ENCODE measurements at regions not wholly inside any gene's neighbourhood (a gene's known extent, or its start where the extent isn't known, plus 50 kb on each side); places are given as distances from the start of the nearest gene placed in this dataset.

DNA sequence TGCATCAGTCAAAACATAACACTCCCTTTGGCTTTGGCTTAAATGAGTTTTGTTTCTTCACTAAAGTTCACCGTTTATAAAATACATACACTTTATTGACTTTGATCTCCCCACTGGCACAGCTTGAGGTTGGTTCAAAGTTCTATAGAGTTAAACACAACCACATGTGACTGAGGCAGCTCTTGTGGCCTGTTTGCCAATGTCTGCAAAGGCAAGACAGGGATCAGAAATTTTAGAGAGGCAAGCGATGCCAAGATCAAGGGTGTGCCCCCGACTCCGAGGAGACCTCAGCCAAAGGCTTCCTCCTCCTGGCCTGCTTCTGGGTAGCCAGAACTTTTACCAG is 129.8 kb upstream of the JCAD start:
- TF ChIP-seq, protein P1, sequence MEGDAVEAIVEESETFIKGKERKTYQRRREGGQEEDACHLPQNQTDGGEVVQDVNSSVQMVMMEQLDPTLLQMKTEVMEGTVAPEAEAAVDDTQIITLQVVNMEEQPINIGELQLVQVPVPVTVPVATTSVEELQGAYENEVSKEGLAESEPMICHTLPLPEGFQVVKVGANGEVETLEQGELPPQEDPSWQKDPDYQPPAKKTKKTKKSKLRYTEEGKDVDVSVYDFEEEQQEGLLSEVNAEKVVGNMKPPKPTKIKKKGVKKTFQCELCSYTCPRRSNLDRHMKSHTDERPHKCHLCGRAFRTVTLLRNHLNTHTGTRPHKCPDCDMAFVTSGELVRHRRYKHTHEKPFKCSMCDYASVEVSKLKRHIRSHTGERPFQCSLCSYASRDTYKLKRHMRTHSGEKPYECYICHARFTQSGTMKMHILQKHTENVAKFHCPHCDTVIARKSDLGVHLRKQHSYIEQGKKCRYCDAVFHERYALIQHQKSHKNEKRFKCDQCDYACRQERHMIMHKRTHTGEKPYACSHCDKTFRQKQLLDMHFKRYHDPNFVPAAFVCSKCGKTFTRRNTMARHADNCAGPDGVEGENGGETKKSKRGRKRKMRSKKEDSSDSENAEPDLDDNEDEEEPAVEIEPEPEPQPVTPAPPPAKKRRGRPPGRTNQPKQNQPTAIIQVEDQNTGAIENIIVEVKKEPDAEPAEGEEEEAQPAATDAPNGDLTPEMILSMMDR (IDR thresholded peaks at IDR 0.05; ENCODE audit: partially characterized antibody, unreplicated experiment) = no peak
- Mint-ChIP-seq H3K4me1 (ENCODE audit: low read depth, unreplicated experiment) (no peaks in the 10 kb centered on the region), H3K27me3 (ENCODE audit: unreplicated experiment) (peaks cover 9% of the 10 kb centered on the region), H3K4me3 (ENCODE audit: unreplicated experiment) (no peak overlapping the region), H3K36me3 (ENCODE audit: unreplicated experiment) (peaks cover 9% of the 10 kb centered on the region), H3K27ac (ENCODE audit: unreplicated experiment) (no peak overlapping the region), H3K9me3 (ENCODE audit: unreplicated experiment) (peaks cover 2% of the 10 kb centered on the region)
- no peak for DNase-seq

DNA sequence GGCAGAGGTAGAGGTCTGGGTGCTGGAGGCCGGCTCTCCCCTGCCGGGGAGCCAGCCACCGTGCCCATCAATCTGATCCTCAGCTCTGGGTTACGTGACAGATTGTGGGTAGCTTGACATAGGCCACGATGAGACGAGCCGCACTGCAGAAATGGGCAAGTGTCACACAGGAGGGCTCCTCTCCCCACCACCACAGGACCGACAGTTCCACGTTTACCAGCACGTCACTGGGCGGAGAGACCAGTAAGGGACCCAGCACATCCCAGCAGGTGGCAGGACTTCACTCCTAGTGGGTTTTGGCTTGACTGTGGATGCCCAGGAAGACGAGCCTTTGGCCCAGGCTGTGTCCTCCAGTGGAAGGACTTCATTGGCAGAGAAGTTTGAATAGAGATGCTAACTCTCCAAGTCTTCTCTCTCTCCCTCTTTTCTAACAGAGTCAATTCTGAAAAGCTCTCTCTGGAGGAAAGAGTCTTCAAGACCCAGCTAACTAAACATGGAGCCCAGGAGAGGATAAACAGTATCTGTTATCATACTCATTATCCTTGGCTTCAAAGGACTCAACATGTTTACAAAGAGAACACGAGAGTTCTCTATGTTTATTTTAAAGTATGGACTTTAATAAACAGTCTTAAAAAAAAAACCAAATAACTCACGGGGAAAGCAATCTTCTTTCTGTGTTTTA is 129.3 kb upstream of the JCAD start:
- TF ChIP-seq, protein P1 (IDR thresholded peaks at IDR 0.05; ENCODE audit: partially characterized antibody, unreplicated experiment) = no peak
- DNase-seq = no peak
- peaks cover 5% of the 10 kb centered on the region for H3K36me3 Mint-ChIP-seq (ENCODE audit: unreplicated experiment)
- H3K9me3 Mint-ChIP-seq (ENCODE audit: unreplicated experiment) = no peaks in the 10 kb centered on the region
- H3K27ac Mint-ChIP-seq (ENCODE audit: unreplicated experiment) = no peak overlapping the region
- no peaks in the 10 kb centered on the region for H3K4me1 Mint-ChIP-seq (ENCODE audit: low read depth, unreplicated experiment)
- no peak overlapping the region for H3K4me3 Mint-ChIP-seq (ENCODE audit: unreplicated experiment)
- peaks cover 9% of the 10 kb centered on the region for H3K27me3 Mint-ChIP-seq (ENCODE audit: unreplicated experiment)

DNA sequence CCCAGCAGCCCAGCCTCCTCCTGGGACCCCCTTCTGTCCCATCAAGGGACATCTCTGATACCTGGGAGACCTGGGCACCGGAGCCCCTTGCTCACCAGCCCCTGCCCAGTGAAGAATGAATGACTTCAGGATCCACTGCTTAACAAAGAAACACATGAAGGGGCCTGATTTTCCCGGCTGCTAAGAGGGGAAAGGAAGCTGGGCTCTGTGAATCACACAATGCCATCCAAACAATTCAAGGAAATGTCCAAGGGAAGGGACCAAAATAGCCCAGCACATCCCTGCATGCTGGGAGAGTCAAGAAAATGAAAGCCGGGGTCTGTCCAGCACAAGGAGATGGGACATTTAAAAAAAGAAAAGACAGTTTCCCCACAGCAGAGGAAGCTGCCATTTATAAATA is 128.7 kb upstream of the JCAD start:
- Mint-ChIP-seq H3K27ac (ENCODE audit: unreplicated experiment) (no peak overlapping the region), H3K9me3 (ENCODE audit: unreplicated experiment) (no peaks in the 10 kb centered on the region), H3K36me3 (ENCODE audit: unreplicated experiment) (peaks cover 5% of the 10 kb centered on the region), H3K4me3 (ENCODE audit: unreplicated experiment) (no peak overlapping the region), H3K4me1 (ENCODE audit: low read depth, unreplicated experiment) (no peaks in the 10 kb centered on the region), H3K27me3 (ENCODE audit: unreplicated experiment) (peaks cover 9% of the 10 kb centered on the region)
- TF ChIP-seq, protein P1 (IDR thresholded peaks at IDR 0.05; ENCODE audit: partially characterized antibody, unreplicated experiment) = no peak
- no peak for DNase-seq

DNA sequence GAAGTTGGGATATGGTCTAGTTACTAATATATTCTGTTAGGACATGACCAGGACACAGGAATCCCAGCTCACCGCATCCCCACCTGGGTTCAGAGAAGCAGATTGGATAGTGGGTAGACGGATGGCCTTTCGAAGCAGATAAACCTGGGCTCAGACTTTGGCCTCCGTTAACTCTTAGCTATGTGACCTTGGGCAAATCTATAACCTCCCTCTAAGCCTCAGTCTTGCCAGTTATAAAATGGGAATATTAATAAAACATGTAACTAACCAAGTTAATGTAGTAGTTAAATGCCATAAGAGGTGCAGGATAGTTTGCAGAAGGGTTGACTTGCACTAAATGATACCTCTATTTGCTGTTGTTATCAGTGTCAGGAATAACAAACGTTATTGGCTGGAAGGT is 127.6 kb upstream of the JCAD start:
- DNase-seq = no peak
- Mint-ChIP-seq H3K27me3 (ENCODE audit: unreplicated experiment) (peaks cover 9% of the 10 kb centered on the region), H3K27ac (ENCODE audit: unreplicated experiment) (no peak overlapping the region), H3K9me3 (ENCODE audit: unreplicated experiment) (no peaks in the 10 kb centered on the region), H3K36me3 (ENCODE audit: unreplicated experiment) (peaks cover 5% of the 10 kb centered on the region), H3K4me1 (ENCODE audit: low read depth, unreplicated experiment) (no peaks in the 10 kb centered on the region), H3K4me3 (ENCODE audit: unreplicated experiment) (no peak overlapping the region)
- TF ChIP-seq, protein P1 (IDR thresholded peaks at IDR 0.05; ENCODE audit: partially characterized antibody, unreplicated experiment) = no peak

DNA sequence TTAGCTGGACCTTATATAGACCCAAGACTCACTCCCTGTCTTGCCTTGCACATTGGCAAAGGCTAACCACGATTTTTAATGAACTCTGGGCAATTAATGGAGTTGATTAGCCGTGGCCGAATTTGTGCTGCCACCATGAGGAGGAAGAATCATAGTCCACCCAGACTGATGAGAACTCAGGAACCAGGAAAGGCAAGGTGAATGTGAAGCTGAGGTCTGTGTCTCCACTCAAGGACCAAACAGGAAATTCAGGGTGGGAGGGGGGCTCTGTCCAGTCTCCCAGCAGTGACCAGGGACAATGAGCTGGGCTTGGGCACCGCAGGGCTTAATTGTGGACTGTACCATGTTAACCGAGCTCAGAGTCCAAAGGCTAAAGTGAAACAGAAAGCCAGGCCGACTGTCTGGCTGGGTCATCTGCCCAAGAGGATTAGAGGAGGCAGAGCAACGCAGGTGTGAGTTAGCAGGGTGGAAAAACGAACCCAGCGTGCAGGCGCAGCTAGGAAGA is 127.0 kb upstream of the JCAD start:
- Mint-ChIP-seq H3K27ac (ENCODE audit: unreplicated experiment) (no peak overlapping the region), H3K36me3 (ENCODE audit: unreplicated experiment) (peaks cover 5% of the 10 kb centered on the region)
- no peak for DNase-seq

More for the DNA sequence above, 127.0 kb upstream of the JCAD start:
- TF ChIP-seq, protein P1 (IDR thresholded peaks at IDR 0.05; ENCODE audit: partially characterized antibody, unreplicated experiment) = no peak
- Mint-ChIP-seq H3K4me1 (ENCODE audit: low read depth, unreplicated experiment) (no peaks in the 10 kb centered on the region), H3K4me3 (ENCODE audit: unreplicated experiment) (no peak overlapping the region), H3K9me3 (ENCODE audit: unreplicated experiment) (no peaks in the 10 kb centered on the region), H3K27me3 (ENCODE audit: unreplicated experiment) (peaks cover 9% of the 10 kb centered on the region)
